Mesendoderm (in vitro differentiated cells): ENCODE measurements at regions not wholly inside any gene's neighbourhood (a gene's known extent, or its start where the extent isn't known, plus 50 kb on each side); places are given as distances from the start of the nearest gene placed in this dataset.

Source experiments
- DNase-seq: peaks from one replicate; pipeline ENCODE4 v3.0.0; 2013
- H2AK5ac ChIP-seq: 2 replicates; pipeline ENCODE4 v1.6.1; 2013; ENCODE audit warnings: low read length, inconsistent platforms
- H2BK120ac ChIP-seq: 2 replicates; pipeline ENCODE4 v1.6.1; 2013; ENCODE audit warnings: low read depth, mild to moderate bottlenecking, low read length, moderate library complexity, mixed read lengths
- H2BK15ac ChIP-seq: replicated peaks from 2 replicates; pipeline ENCODE4 v1.6.1; 2013; ENCODE audit warnings: low read depth, mild to moderate bottlenecking, moderate library complexity
- H2BK5ac ChIP-seq: 2 replicates; pipeline ENCODE4 v1.6.1; 2013; ENCODE audit warnings: low read length, inconsistent platforms
- H3K18ac ChIP-seq: 2 replicates; pipeline ENCODE4 v1.6.1; 2013; ENCODE audit warnings: mild to moderate bottlenecking, low read length, mixed read lengths
- H3K23ac ChIP-seq: one replicate; pipeline ENCODE4 v1.6.1; 2013; ENCODE audit warnings: low read length
- H3K27ac ChIP-seq: 2 replicates; pipeline ENCODE4 v1.5.1; 2013; ENCODE audit warnings: low read depth, mild to moderate bottlenecking, inconsistent platforms, low read length, moderate library complexity
- H3K27me3 ChIP-seq: 2 replicates; pipeline ENCODE4 v1.6.1; 2013; ENCODE audit warnings: low read length, control low read depth, mild to moderate bottlenecking, inconsistent platforms; ENCODE audit not compliant: insufficient read depth, poor library complexity
- H3K36me3 ChIP-seq: 2 replicates; pipeline ENCODE4 v1.6.1; 2013; ENCODE audit warnings: low read length, inconsistent platforms; ENCODE audit not compliant: control insufficient read depth, insufficient read depth
- H3K4ac ChIP-seq: one replicate; pipeline ENCODE4 v1.6.1; 2013; ENCODE audit warnings: low read depth, mild to moderate bottlenecking, low read length, moderate library complexity
- H3K4me1 ChIP-seq: 2 replicates; pipeline ENCODE4 v1.6.1; 2013; ENCODE audit warnings: low read depth, low read length, inconsistent platforms; ENCODE audit not compliant: control insufficient read depth
- H3K4me2 ChIP-seq: 2 replicates; pipeline ENCODE4 v1.6.1; 2013; ENCODE audit warnings: low read length
- H3K4me3 ChIP-seq: 2 replicates; pipeline ENCODE4 v1.5.1; 2013; ENCODE audit warnings: mild to moderate bottlenecking, low read length
- H3K56ac ChIP-seq: one replicate; pipeline ENCODE4 v1.6.1; 2013; ENCODE audit warnings: low read length
- H3K79me1 ChIP-seq: 2 replicates; pipeline ENCODE4 v1.6.1; 2013; ENCODE audit warnings: low read length, inconsistent platforms
- H3K79me2 ChIP-seq: 2 replicates; pipeline ENCODE4 v1.6.1; 2013; ENCODE audit warnings: mild to moderate bottlenecking, low read length; ENCODE audit not compliant: control insufficient read depth, insufficient read depth
- H3K9ac ChIP-seq: 2 replicates; pipeline ENCODE4 v1.6.1; 2013; ENCODE audit warnings: low read length, inconsistent platforms
- H4K5ac ChIP-seq: one replicate; pipeline ENCODE4 v1.6.1; 2013; ENCODE audit warnings: low read length
- H4K8ac ChIP-seq: one replicate; pipeline ENCODE4 v1.6.1; 2013; ENCODE audit warnings: low read depth, mild to moderate bottlenecking, control low read depth, low read length, moderate library complexity
- WGBS: extraction: QIAGEN DNeasy Blood & Tissue Kit; methylation state at CpG from one replicate; pipeline ENCODE4 v1.1.7; 2013; ENCODE audit warnings: low lambda C conversion rate, missing lambda C conversion rate; ENCODE audit not compliant: insufficient coverage; ENCODE audit errors: extremely low coverage; 5-methylcytosine and 5-hydroxymethylcytosine counted together

GRCh38 chr6:113660819-113661218, 196.3 kb upstream of the MARCKS start:
- Histone ChIP-seq H2BK15ac (no peak overlapping the region), H3K79me2 (no peaks in the 10 kb centered on the region), H4K8ac (no peak overlapping the region), H2BK120ac (no peak overlapping the region), H3K18ac (no peak overlapping the region), H3K4me3 (no peak overlapping the region), H3K23ac (no peak overlapping the region), H3K9ac (no peak overlapping the region), H2AK5ac (no peak overlapping the region), H3K4ac (no peak overlapping the region), H4K5ac (no peak overlapping the region), H3K27ac (no peak overlapping the region), H3K4me2 (no peak overlapping the region), H3K4me1 (no peaks in the 10 kb centered on the region), H2BK5ac (no peak overlapping the region), H3K79me1 (no peaks in the 10 kb centered on the region), H3K56ac (no peak overlapping the region), H3K27me3 (no peaks in the 10 kb centered on the region), H3K36me3 (no peaks in the 10 kb centered on the region)
- no CpG with 5 or more reads among the region's 2 CpGs for WGBS
- no peak for DNase-seq

- Histone ChIP-seq H3K4me3 (no peak overlapping the region), H3K9ac (no peak overlapping the region)
- no CpG with 5 or more reads among the region's 3 CpGs for WGBS
Observed at GRCh38 chr6:113662093-113662665, 195.0 kb upstream of the MARCKS start.

GRCh38 chr6:113662688-113663333, 194.3 kb upstream of the MARCKS start:
- H3K27me3 ChIP-seq = no peaks in the 10 kb centered on the region
- H3K4me1 ChIP-seq = no peaks in the 10 kb centered on the region
- no peak overlapping the region for H4K5ac ChIP-seq
- no peak overlapping the region for H2BK5ac ChIP-seq
- no peaks in the 10 kb centered on the region for H3K79me2 ChIP-seq
- H2AK5ac ChIP-seq = no peak overlapping the region
- H3K9ac ChIP-seq = no peak overlapping the region
- H4K8ac ChIP-seq = no peak overlapping the region
- no peak overlapping the region for H2BK120ac ChIP-seq
- WGBS = no CpG with 5 or more reads among the region's 2 CpGs
- H3K56ac ChIP-seq = no peak overlapping the region
- peak; percentile 32 for DNase-seq
- H3K79me1 ChIP-seq = no peaks in the 10 kb centered on the region
- no peak overlapping the region for H3K27ac ChIP-seq
- no peak overlapping the region for H3K4me2 ChIP-seq
- no peak overlapping the region for H3K23ac ChIP-seq
- no peak overlapping the region for H3K18ac ChIP-seq
- H3K36me3 ChIP-seq = no peaks in the 10 kb centered on the region
- H3K4ac ChIP-seq = no peak overlapping the region
- no peak overlapping the region for H3K4me3 ChIP-seq
- H2BK15ac ChIP-seq = no peak overlapping the region

More at GRCh38 chr6:113662093-113662665, 195.0 kb upstream of the MARCKS start:
- Histone ChIP-seq H3K4ac (no peak overlapping the region), H3K4me1 (no peaks in the 10 kb centered on the region), H2BK120ac (no peak overlapping the region), H3K4me2 (no peak overlapping the region), H4K8ac (no peak overlapping the region), H3K27ac (no peak overlapping the region), H2BK15ac (no peak overlapping the region), H3K56ac (no peak overlapping the region), H3K23ac (no peak overlapping the region), H2AK5ac (no peak overlapping the region), H3K36me3 (no peaks in the 10 kb centered on the region), H3K79me1 (no peaks in the 10 kb centered on the region), H4K5ac (no peak overlapping the region), H2BK5ac (no peak overlapping the region), H3K79me2 (no peaks in the 10 kb centered on the region), H3K27me3 (no peaks in the 10 kb centered on the region), H3K18ac (no peak overlapping the region)
- DNase-seq = no peak

- Histone ChIP-seq H3K9ac (no peak overlapping the region), H3K4me1 (no peaks in the 10 kb centered on the region), H3K4me3 (no peak overlapping the region), H3K4me2 (no peak overlapping the region), H3K27ac (no peak overlapping the region), H3K36me3 (no peaks in the 10 kb centered on the region), H4K8ac (no peak overlapping the region), H4K5ac (no peak overlapping the region), H3K79me1 (no peaks in the 10 kb centered on the region), H2BK5ac (no peak overlapping the region), H3K23ac (no peak overlapping the region), H2BK15ac (no peak overlapping the region), H3K18ac (no peak overlapping the region), H3K79me2 (no peaks in the 10 kb centered on the region), H3K4ac (no peak overlapping the region), H3K56ac (no peak overlapping the region), H3K27me3 (no peaks in the 10 kb centered on the region), H2BK120ac (no peak overlapping the region), H2AK5ac (no peak overlapping the region)
- WGBS = no CpG with 5 or more reads among the region's 2 CpGs
- DNase-seq = no peak
Observed at GRCh38 chr6:113664909-113665308, 192.2 kb upstream of the MARCKS start.

- no CpG with 5 or more reads among the region's 1 CpG for WGBS
Observed at GRCh38 chr6:113668641-113669408, 188.3 kb upstream of the MARCKS start.

More at GRCh38 chr6:113668641-113669408, 188.3 kb upstream of the MARCKS start:
- no peak for DNase-seq
- no peak overlapping the region for H2AK5ac ChIP-seq
- no peak overlapping the region for H3K9ac ChIP-seq
- no peak overlapping the region for H3K4me3 ChIP-seq
- no peaks in the 10 kb centered on the region for H3K79me1 ChIP-seq
- no peak overlapping the region for H3K27ac ChIP-seq
- no peak overlapping the region for H2BK120ac ChIP-seq
- H3K23ac ChIP-seq = no peak overlapping the region
- H3K4ac ChIP-seq = no peak overlapping the region
- H2BK15ac ChIP-seq = no peak overlapping the region
- no peak overlapping the region for H4K5ac ChIP-seq
- no peaks in the 10 kb centered on the region for H3K79me2 ChIP-seq
- H2BK5ac ChIP-seq = no peak overlapping the region
- no peak overlapping the region for H3K56ac ChIP-seq
- no peaks in the 10 kb centered on the region for H3K27me3 ChIP-seq
- no peak overlapping the region for H3K4me2 ChIP-seq
- peaks cover 6% of the 10 kb centered on the region for H3K4me1 ChIP-seq
- no peaks in the 10 kb centered on the region for H3K36me3 ChIP-seq
- H3K18ac ChIP-seq = no peak overlapping the region
- H4K8ac ChIP-seq = no peak overlapping the region
